HG03439 (cell line): ENCODE measurements at regions not wholly inside any gene's neighbourhood (a gene's known extent, or its start where the extent isn't known, plus 50 kb on each side); places are given as distances from the start of the nearest gene placed in this dataset.
"Not testable (repeated sequence)": the region's sequence is repeated elsewhere in the genome, so short reads cannot be mapped to it uniquely, and the experiment has no call there.

Experiments used
- ATAC-seq: cut with Tn5 transposase; IDR thresholded peaks from one replicate; pipeline ENCODE4 v1.9.1; 2021; ENCODE audit warnings: mild to moderate bottlenecking, moderate library complexity; ENCODE audit not compliant: unreplicated experiment

DNA sequence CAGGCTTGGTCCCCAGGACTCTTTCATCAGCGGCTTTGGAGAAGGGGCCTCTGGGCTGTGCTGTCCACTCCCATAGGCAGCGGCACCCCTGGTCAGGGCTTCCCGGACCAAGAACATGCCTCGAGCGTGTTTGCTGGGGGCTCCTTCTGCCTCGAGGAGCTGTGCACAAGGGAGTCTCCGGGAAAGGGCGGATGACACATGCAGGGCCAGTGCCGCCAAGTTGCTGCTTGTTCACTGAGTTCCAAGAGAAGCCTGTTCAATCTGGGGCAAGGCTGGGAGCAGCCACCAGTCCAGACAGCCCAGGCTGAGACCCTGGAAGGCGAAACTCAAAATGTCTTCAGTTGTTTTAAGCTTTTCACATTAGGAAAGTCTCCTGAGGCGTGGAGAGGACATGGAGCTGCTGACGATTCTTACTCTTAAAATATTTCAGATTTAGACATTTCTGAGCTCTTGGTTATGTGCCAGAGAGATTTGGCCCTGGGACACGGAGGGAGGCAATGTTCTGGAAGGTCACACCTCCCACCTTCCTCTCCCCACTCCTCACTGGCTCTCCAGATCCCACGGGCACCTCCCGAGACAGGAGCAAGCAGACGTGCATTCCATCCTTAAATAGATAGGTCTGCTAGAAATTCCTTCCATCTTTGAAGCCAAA lies 84.5 kb upstream of the ZNF469 start:
- no peak for ATAC-seq

DNA sequence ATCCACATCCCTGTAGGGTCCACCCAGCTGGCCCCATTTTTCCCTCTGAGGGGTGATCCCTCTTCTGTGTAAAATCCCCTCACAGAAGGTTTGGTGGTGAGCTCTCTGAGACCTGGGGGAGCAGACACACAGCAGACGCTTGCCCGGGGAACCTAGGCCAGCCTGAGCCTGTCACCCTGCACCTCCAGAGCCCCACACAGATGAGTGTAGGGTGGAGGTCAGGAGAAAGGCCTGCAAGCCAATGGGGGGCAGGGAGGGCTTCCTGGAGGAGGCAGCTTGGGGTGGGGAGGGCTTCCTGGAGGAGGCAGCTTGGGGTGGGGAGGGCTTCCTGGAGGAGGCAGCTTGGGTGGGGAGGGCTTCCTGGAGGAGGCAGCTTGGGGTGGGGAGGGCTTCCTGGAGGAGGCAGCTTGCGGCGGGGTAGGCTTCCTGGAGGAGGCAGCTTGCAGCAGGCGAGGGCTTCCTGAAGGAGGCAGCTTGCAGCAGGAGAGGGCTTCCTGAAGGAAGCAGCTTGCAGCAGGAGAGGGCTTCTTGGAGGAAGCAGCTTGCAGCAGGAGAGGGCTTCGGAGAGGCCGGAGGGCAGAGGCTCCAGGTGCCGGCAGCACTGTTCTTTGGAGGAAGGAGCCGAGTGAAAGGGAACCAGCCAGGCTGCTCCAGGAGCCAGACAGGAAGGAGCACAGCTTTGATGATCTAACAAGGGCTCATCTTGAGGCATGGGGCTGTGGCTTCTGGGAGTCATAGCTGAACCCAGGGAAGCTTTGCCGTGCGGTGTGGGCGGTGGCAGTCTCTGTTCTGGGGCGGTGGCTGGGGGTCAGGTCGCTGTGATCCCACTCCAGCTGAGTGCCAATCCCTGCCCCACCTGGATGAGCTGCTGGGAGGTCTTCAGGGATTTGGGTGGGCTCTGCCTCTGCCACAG lies 83.7 kb upstream of the ZNF469 start:
- no peak for ATAC-seq

DNA sequence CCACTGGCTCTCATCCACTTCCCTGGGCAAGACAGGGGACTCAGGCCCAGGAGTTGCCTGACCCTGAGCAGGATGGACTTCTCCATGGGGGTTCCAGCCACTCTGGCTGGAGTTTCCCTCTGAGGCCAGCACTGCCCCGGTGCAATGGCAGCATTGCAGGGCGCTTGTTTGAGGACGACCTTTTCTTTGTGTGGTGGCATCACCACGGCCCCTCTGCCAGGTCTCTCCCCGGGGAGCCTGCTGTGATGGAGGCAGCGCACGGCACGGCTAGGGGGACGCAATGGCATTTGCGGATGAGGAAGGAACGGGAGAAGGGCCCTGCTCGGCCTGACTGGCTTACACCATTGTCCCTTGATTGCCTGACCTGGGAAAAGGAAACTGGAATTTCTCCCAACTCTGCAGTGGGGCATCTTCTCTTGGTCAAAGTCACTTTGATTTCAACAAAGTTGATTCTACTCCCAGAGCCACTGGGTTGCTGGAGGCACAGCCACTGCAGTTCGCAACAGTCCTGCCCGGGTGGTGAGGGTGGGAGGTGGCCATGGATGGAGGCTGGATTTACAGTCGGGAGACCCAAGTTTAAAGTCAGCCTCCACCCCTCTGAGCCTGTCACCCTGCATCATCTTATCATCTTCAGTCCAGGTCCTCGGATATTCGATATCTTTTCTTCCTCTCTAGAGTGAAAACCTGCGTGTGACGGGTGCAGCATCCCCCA lies 82.9 kb upstream of the ZNF469 start:
- ATAC-seq: no peak

DNA sequence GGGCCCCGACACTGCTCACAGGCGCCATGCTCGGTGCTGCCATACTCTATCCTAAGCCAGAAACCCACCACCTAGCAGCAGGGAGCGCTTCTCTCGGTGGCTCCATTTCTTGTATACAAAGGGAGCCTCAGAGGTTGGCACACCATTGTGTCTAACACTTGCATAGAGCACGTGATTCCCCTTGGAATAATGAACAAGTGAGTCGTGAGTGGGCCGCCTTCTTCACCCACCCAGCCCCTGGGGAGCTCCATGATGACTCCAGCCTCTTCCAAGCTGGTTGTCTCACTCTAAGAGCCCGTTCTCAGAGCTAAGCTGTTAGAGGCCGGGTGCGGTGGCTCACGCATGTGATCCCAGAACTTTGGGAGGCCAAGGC lies 82.3 kb upstream of the ZNF469 start:
- ATAC-seq: no peak

DNA sequence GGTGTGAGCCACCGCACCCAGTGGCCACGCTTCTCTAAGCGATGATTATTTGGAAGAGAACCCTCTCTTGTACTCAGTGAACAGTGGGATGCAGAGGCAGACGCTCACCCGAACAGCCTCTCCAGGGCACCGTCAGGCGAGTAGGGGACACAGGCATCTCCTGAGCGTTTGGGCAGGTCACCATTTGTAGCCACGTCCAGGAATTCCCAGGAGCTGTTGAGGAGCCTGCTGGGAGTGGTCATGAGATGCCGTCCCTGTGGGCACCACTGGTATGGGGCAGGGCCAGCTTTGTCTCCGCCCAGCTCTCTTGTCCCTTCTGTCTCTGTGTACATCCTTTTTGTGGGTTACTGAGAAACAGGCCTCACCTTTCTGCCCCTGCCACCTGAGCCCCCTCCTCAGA lies 81.3 kb upstream of the ZNF469 start:
- no peak for ATAC-seq

DNA sequence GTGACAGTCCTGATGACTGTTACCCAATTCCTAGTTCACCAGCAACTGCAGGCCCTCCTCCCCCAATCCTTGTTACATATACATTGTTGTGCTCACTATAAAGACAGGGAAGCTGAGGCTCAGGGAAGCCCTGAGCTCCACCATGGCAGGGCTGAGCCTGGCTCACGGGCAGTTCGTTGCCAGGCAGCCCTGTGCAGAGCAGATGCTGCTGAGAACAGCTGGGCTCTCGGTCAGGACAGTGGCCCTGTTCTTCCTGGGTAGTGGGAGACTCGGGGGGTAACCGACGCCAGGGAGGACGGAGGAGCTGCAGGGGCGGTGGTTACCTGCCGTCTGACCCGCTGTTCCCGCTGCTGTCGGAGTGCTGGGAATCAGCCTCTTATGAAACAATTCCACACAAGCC lies 80.9 kb upstream of the ZNF469 start:
- ATAC-seq: no peak

DNA sequence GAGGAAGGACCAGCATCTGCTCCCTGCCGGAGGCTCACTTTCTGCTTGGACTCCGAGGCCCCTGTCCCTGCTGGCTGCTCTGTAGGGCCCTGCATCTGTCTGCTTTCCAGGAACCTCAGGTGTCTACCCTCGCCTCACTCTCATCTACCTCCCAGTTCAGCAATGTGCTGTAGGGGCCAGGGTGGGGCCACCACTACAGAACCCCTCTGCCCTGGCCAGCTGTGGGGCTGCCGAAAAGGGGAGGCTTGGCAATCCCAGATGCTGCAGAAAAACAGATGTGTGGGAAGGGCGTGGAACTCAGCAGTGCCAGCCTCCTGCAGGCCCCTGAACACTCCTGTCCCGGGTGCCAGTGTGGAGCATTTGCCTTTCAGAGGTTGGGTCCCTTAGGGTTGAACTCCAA lies 80.1 kb upstream of the ZNF469 start:
- no peak for ATAC-seq

DNA sequence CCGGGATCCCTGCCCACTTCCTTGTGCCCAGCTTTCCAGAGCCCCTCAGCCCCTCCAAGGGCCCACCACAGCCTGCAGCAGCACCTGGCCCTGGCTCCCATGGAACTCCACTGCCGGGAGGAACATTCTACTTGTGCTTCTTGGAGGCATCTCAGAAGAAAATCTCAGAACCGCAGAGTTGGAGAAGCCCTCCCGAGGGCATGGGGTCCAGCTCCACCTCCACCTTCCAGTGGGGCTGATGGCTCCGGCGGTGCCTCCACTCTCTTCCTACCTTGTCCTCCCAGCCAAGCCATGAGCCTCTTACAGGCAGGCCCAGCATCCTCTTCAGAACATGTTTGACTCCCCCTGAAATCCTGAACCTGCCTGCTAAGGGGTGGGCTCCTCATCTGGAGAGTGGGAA lies 79.4 kb upstream of the ZNF469 start:
- ATAC-seq: no peak

DNA sequence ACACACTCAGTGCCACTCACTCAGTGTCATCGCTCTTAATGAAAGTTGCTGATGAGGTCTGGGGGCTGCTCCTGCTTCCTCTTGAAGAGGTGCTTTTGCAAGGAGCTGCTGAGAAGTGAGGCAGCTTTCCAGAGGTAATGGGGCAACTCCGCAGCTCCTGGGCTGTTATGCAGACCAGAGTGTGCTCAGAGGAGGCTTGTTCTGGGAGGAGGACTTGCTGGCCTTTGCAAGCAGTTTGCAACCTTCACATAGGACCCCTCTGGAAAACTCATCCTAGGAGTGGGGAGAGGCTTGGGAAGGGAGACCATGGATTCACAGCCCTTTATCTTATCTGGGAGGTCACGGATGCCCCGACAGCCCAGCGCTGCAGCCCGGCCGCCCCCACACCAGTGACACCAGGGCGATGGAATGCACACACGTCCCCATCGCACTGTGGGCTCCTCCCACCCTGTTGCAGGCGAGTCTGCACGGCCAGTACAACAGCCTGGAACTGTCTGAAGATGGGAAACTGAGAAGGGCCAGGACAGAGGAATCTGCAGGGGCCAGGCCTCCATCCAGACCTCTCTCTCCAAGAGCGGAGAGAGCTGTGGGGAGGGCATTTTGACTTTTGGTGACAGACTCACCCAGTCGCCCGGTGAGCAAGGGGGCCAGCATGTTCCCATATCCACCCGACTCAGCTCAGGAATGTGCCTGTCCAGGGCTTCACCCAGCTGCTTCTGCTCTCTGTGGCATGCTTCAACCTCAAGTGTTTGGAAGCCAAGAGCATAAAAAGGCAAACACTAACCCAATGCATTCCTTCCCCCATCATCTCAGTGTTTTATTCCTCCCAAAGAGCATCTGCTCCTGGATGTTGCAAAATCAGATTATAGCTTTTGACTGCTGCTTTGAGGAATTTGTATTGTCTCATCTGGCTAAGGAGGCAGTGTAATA lies 78.6 kb upstream of the ZNF469 start:
- ATAC-seq: no peak

DNA sequence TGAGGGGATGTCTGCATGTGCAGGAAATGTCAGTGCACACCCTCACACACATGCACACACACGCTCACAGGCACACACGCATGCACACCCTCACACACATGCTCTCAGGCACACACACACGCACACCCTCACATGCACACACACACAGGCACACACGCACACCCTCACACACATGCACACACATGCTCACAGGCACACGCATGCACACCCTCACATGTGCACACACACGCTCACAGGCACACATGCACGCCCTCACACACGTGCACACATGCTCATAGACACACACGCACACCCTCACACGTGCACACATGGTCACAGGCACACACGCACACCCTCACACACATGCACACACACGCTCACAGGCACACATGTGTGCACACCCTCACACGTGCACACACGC lies 77.6 kb upstream of the ZNF469 start:
- ATAC-seq: no peak

DNA sequence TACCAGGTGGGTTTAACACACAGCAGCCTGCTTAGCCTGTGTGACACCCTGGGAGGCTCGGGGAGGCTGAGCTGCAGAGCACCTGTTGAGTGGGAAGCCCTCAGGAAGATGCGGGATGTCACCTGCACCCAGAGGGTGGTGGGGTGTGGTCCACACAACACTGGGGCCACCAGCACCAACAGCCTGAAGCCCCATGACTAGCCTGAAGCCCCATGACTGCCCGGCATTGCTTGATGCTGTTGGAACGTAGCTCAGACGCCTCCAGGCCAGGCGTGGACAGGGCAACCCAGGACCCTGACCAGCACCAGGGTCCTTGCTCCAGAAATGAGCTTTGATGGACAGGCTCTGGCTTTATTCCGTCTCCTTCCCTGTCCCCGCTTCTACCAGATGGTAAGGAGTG lies 76.3 kb upstream of the ZNF469 start:
- ATAC-seq: no peak

DNA sequence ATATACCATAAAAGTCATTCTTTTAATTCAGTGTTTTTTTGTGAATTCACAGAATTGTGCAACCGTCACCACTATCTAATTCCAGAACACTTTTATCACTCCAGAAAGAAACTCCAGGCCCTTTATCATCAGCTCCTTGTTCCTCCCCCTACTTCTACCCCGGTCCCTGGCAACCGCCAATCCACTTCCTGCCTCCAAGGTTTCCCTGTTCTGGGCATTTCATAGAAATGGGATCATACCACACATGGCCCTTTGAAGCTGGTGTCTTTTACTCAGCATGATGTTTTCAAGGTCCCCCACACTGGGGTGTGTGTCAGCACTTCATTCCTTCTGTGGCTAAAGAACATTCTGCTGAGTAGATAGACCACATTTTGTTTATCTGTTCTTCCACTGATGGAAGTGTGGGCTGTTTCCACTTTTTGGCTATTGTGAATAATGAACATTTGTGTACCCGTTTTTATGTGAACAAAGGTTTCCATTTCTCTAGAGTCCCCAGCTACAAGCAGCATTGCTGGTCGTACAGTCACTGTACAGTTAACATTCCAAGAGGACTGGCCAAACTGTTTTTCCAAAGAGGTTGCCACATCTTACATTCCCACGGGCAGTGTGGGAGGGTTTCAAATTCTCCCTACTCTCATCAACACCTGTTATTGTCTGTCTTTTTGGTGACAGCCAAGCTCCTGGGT lies 75.8 kb upstream of the ZNF469 start:
- no peak for ATAC-seq

DNA sequence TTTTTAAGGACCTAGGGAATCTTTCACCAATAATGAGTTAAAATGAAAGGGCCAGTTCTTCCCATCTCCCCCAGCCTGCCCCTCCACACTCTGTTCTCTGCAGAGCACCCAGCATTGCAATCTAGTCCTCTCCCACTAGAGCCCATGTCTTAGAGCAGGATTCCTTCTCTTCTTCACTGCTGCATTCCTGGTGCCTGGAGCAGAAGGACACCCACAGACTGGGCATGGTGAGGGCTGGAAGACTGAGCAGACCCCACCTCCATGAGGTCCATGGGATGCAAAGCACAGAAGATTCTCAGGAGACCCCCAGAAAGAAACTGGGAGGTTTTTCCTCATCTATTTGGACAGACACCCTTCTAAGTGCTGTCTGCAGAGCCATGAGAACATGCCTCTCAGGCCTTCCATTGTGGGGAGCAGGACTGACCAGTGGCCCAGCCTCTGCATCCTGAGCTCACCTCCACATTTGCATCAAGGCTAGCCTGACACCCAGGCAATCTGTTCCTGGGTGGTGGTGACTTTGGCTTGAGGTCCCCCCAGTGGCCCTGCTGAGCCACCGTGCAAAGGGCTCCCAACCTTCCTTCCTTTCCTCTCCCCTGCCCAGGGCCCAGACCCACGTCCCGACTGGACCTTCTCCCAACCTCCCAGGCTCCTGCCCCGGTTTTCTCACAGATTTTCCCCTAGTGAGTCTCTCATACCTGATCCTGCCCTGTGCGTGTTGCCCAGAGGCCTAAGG lies 74.2 kb upstream of the ZNF469 start:
- no peak for ATAC-seq

DNA sequence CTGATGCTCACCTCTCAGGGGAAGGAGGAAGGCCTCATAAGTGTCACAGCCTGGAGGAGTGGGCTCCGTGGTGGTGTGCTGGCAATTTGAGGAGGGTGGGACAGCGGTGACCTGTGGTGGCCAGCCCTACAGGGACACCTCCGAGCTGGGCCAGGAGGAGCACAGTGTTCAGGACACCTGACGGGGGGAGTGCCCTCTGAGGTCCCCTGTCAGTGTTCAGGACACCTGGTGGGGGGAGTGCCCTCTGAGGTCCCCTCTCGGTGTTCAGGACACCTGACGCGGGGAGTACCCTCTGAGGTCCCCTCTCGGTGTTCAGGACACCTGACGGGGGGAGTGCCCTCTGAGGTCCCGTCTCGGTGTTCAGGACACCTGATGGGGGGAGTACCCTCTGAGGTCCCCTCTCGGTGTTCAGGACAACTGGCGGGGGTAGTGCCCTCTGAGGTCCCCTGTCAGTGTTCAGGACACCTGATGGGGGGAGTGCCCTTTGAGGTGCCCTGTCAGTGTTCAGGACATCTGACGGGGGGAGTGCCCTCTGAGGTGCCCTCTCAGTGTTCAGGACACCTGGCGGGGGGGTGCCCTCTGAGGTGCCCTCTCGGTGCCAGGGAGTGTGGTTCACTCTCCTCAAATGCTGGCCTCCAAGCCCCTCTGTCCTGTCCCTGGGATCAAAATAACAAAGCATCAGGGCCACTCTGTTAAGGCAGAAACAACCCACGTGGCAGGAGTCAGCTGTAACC lies 73.4 kb upstream of the ZNF469 start:
- no peak for ATAC-seq

DNA sequence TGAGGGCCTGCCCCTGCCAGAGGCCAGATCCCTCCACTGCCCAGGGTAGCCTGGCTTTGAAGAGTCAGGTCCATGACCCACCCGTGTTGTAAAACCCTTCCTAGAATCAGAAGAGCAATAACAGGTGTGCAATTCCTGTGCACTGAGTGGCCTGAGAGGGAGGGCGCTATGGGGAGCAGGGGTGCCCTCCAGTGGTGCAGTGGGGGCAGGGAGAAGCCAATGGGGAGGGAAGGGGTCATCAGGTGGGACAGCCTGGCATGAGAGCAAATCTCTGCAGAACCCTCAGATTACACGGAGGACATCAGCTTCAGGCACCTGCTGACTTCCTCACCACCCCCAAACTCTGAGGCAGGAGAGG lies 72.9 kb upstream of the ZNF469 start:
- no peak for ATAC-seq

DNA sequence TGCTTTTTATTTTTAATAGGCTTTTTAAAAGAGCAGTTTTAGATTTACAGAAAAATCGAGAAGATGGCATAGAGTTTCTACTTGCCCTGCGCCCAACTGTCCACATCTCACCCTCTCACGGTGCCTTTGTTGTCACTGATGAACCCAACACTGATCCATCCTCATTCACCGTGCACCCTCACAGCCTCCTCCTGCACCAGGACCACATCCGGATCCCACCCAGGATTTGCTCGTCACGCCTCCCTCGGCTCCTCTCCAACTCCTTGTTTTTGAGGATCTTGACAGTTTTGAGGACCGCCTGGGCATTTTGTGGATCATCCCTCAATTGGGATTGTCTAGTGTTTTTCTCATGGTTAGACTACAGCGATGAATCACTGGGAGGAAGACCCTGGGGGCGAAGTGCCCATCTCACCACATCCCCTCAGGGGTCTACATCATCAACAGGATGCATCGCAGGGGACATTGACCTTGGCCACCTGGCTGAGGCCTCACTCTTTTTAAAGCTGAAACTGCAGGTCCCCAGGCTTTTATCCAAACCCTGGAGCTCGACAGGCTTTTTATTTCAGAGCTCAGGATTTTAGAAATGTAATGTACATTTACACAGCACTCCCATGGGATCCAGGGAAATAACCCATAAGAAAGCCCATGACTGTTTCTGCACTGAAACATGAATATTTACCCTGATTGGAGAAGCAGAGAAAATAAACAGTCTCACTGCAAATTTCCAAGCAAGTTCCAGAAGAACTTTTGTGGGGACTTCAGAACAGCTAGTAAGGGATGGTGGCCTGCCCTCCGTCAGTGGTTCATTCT lies 71.8 kb upstream of the ZNF469 start:
- ATAC-seq: no peak

DNA sequence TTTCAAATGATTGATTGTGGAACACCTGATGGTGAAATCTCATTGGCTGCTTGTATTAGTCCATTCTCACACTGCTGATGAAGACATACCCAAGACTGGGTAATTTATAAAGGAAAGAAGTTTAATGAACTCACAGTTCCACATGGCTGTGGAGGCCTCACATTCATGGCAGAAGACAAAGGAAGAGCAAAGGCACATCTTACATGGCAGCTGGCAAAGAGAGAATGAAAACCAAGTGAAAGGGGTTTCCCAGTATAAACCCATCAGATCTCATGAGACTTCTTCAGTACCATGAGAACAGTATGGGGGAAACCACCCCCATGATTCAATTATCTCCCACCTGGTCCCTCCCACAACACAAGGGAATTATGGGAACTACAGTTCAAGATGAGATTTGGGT lies 70.9 kb upstream of the ZNF469 start:
- ATAC-seq: not testable (repeated sequence)

DNA sequence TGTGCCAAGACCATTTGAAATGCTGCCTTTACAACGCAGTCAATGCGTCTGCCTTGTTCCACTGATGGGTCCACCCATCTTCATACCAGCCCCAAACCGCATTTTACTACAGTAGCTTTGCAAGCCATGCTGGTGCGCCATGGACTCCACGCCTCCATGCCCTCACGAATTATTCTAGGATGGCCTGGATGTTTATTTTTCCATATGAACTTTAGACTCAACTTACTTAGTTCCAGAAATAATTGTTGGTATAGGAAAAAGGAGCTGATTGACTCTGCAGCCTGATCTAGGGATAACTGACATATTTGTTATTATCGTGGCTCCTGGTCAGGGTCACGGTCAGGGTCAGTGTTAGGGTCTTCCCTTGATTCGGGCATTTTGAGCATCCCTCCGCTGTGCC lies 70.0 kb upstream of the ZNF469 start:
- no peak for ATAC-seq
